ENCODE measurements at regions not wholly inside any gene's neighbourhood (a gene's known extent, or its start where the extent isn't known, plus 50 kb on each side); places are given as distances from the start of the nearest gene placed in this dataset.
A peak's percentile ranks its signal among the peaks of the same experiment; 100 is the strongest.
"Not testable (repeated sequence)": the region's sequence is repeated elsewhere in the genome, so short reads cannot be mapped to it uniquely, and the experiment has no call there.

DNA sequence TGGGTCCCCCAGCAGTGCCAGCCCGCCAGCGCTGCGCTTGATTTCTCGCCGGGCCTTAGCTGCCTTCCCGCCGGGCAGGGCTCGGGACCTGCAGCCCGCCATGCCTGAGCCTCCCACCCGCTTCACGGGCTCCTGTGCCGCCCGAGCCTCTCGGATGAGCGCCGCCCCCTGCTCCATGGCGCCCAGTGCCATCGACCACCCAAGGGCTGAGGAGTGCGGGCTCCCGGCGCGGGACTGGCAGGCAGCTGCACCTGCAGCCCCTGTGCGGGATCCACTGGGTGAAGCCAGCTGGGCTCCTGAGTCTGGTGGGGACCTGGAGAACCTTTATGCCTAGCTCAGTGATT lies 489.8 kb upstream of the ZFP42 start:
- not testable (repeated sequence) for DNase-seq

DNA sequence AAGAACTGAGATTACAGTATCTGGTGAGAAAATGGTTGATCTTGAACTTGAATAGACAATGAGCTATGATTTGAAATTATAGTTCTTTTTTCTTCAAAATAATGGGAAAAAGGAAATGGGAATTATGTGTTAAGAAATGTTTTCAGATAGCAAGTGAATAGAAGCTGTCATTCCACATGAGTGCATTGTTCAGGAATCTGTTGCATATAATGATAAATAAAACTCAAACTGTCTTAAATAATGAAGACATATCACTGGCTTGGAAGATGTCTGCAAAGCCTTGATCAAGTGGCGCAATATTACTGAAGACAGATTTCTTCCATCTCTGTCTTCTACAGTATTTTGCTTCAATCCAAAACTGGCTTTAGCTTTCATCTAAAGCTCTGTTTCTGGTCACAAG lies 479.3 kb upstream of the ZFP42 start:
- no peak for DNase-seq

DNA sequence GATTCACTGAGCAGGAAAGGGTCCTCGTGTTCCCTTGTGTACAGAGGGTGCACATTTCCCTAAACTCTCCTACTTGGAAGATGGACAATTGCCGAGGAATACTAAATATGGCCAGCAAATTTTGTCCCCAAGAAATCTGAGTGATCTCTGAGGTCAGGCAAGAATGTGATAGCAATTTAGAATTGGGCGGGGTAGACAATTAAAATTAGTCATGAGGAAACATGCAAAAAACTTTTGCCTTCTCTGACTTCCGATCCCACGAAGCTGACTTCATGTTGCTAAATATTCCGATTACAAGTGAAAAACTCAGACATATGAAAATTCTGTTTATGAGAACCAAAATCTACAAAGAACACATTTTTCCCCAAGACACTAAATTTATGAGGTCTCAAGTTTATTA lies 453.9 kb upstream of the ZFP42 start:
- no peak for DNase-seq

DNA sequence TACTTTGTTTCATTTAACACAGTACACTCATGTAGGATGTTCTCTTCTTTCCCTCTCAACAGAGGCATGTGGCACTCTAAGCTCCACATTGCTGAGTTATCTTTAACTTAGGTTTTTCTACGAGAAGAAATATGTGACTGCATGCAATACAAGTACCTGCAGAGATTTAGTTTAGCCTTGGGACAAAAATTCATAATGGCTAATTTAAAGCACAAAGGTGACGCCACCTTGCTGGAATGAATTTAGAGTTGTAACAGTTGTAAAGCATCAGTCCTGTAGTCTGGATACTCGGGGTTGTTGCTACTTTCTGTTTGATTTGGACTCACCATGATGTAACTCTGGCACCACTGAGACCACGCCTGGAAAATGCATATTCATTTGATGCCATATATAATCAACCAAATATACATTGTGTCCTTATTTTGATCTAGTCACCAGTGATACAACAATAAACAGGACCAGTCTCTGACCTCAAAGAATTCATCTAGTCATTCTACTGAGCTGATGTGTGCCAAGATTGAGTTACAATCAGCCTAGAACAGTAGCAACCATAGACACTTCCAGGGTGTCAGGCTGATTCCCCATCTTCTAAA lies 451.0 kb upstream of the ZFP42 start:
- DNase-seq = no peak

DNA sequence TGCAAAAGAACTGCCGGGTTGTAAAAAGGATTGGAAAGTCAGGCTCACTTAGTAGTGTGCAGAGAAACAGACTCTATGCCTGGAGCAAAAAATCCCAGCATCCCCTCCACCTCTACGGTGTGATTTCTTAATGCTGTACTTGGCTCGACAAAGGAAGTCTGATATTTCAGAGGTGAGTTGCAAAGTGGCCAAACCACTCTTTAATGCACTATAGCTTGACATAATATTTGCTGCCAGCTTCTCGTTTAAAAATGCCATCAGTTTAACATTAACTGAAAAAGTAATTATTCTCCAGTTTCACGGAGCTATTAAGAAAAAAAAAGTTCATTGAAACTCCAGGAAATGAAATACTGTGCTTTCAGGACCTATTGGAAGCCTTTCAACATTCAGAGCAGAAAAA lies 448.3 kb upstream of the ZFP42 start:
- DNase-seq = no peak

DNA sequence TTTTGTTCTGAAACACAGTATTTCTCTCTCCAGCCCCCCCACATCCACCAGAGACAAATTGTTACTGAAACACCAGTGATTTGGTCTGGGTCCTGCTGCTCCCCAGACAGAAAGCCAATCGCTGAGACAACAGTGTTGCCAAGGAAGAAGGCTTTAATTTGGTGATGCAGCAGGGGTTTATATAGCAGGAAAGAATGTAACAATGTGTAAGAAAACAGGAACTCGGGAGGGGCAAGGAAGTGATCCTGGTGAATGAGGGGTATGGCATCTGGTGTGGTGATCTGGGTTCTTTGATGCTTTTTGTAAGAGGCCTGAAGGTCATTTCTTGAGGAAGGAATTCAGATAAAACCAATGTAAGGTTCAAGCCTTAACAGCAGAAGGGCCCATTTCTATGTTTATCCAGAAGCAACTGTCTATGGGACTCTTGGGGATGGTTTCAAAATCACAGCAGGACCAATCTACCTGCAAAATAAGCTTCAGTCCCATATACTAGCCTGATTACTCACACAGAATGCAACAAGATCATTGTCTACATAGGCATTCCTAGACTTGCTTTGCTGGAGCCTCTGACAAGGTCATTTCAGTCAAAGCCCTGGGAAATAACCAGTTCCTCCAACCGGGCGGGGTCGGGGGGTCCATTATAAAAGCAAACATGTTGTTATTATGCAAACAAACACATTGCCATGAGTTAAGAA lies 445.2 kb upstream of the ZFP42 start:
- DNase-seq = no peak

DNA sequence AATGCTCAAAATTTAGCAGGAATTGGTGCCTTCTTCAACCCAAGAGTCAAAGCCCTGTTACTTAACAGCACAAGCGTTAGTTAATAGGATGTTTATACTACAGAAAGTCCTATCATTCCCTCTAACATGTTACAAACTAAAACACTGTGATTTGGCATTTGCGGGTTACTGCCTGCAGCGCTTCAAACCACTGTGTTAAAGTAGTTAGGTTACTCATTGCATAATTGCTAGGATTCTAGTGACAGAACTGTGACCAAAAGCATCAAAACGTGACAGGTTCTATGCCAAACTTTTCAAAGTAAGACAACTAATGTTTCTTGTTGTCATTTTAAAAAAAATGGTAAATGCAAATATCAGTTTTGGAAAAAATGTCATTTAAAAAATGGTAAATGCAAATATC lies 442.8 kb upstream of the ZFP42 start:
- DNase-seq = no peak

DNA sequence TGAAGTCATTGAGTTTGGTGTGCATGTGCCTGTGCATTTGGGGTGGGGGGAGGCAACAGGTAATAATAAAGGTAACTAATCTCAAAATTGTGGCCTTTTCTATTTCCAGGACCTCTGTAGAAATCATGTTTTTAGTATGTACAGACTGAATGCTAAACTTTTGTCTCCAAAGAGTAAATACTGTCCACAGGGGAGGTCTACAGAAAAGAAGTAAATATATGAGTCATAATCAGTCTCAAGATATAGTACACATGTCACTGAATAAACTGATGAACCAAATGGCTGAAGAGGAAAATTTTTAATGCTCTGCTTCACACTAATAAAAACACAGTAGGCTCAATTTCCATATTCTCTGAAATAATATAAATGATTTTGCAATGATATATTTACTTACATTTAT lies 440.4 kb upstream of the ZFP42 start:
- no peak for DNase-seq

DNA sequence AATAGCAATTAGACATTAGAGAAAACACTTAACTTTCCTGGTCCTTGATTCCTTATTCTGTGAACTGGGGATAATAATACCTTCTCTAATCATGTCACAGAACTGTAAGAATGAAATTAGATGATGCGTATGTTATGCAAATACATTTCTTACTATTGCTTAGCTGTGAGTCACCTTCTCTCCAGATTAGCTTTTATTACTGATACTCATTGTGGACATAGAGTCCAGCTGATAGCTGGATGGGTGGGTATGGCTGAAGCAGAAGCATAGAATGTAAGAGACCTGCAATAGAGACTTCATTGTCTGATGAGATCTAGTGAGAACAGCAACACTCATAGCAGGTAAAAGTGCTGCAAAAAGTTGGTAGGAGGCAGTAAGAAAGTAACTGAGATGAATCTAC lies 437.2 kb upstream of the ZFP42 start:
- no peak for DNase-seq

DNA sequence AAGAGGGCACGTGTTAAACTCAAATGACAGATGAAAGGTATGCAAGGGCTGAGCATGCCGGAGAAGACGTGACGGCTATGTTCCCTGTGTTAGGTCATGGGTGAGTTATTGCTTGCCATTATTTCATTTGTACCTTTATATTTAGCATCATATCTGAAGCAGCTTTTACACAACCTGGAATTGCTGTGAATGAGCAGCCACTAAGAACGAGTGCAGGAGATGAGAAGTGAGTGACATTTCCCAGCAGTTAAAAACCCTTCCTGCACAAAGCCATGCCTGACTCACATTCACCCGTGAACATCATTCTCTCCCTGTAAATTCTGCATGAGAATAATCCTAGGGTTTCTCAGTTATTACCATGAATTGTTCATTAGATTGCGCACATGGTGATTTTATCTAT lies 433.2 kb upstream of the ZFP42 start:
- DNase-seq = no peak

DNA sequence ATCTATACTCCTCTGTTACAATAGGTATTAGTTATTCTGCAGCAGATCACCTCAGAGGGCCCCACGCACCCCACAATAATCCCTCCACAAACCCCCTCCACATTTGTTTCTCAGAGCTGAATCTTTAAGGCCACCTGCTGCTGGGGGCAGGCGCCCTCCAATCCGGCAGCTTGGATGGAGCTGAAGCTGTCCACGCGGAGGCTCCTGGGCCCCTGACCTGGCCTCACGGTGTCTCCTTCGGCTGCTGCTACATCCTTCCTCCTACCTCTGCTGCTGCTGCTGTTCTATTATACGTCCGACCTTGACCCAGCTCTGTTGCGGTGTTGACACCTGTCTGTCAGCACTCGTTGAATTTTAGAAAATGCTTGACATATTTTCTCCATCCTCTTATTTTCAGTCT lies 430.2 kb upstream of the ZFP42 start:
- no peak for DNase-seq

DNA sequence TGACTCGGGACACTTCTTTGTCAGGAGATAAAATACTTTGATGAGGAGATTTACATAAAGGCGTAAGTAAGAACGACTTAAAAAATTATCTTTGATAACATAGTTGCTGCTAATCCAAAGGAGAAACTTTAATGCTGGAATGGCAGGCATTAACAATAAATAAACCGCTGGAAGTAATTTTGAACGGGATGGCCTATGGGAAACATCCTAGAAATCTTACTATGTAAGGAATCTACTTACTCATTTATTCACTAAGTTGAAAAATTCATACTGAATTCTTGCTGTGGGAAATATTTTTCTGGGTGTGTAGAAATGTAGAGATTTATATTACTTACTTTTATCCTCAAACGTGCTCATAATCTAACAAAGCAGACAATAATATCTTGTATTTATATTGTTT lies 425.7 kb upstream of the ZFP42 start:
- no peak for DNase-seq

DNA sequence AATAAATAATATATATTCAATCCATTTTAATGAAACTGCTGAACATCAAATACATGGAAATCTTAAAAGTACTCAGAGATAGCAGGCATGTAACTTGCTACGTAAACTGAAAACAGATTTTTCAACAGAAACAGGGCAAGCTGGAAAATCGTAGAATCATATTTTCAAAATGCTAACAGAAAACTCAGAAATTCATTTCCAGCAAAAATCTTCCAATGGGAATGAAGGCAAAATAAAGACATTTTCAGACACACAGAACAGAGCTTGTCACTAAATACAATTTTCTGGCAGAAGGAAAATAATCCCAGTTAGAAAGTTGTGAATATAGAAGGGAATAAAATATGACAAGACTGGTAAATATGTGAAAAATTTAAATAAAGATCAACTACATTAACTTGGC lies 419.9 kb upstream of the ZFP42 start:
- no peak for DNase-seq

DNA sequence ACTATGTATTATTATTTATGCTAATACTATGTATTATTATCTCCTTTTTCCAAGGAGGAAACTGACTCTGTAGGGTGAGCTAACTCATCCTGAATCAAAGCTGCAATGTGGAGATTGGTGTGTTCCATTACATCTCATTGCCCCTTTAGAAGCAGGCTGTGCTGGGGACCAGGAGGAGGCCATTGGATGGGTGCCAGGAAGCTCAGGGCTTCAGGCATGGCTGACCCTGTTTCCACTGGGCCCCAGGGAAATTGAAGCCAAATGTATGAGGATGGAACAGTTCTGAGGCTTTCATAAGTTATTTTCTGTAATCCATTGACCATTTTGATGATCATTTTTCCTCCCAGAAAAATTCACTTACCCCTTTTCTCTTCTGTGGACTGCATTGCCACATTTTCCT lies 418.8 kb upstream of the ZFP42 start:
- DNase-seq = no peak

DNA sequence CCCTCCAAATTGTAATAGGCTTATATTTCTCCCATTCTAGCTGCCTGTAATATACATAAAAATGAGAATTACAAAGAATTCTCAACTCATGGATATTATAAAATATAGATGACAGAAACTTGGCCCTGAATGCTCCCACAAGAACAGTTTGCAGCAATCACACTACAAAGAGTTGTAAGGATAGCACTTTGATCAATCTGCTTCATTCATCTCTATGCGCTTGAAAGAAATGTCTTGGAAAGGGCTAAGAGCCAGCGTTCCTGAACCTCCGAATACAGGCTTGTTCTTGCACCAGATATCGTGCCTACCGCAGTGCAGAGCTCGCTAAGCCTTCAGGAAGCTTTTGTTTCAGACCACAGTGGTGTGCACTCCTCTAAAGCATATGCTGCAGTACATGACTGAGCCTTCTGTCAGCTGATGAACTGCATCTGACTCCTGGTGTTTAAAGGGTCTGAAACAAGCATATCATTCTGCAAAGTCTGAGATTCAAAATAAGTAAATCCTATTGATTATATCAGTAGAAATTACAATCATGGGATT lies 417.6 kb upstream of the ZFP42 start:
- DNase-seq = no peak

DNA sequence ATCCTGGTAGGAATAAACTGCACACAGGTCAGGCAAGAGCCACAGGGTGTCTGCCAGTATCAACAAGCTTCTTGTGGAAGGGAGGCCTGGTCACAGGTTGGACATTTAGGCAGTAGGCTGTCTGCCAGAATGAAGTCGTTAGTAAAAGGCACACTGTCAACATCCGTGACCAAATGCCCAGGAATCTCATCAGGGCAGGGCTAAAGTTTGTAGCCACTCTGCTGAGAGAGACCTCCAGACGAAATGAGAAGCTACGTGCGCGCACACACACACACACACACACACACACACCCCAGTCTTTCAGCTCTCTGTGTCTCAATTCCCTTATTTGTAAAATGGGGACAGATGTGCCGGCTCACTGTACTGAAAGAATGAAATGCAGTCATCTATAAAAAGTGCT lies 408.7 kb upstream of the ZFP42 start:
- DNase-seq = no peak

DNA sequence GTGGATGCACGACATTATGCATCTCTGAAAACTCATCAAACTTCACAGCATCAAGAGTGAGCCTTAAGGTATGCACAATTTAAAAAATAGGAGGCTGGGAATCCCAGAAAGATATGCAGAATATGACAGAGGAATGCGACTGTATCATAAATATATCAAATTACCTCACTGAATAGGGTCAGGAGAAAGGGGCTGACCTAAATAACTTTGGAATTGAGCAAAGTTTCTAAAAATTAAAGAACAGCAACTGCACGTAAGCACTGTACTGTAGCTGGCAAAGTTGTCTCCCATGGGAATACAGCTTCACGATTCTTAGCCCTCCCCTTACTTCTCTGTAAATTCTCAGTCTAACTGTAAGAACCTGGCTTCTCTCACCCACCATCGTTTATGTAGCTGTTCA lies 397.4 kb upstream of the ZFP42 start:
- no peak for DNase-seq

DNA sequence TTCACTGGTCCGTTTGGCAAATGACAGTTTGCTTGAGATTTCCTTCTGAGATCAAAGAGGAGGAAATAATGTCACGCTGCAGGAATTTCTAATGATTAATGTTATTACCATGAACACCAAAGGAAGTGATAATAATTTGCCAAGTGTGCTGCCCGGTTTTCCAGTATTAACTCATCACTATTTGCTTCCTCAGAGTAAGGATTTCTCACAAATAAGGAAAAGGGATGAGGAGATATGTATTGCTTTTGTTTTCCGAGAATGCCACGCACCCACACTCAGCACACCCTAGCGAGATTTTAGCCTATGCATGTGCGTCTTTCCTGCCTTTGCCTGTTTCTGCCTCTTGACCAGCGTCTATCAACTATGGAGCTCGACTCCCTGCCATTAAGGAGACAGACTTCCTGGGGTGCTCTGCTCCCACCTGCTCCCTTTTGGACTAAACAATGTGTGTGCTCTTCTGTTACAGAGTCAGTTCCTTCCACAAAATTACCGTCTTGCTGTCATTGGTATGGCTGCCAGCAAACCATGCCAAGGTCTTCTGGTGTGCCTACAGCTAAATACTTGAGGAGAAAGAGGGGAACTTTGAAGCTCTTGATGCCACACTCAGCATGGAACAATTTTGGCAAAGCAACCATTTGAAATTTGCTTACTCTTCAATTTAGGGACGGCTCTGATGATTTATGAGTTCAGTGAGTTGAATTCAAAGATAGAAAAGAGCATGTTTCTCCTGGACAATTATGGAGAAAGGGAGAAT lies 393.1 kb upstream of the ZFP42 start:
- no peak for DNase-seq

DNA sequence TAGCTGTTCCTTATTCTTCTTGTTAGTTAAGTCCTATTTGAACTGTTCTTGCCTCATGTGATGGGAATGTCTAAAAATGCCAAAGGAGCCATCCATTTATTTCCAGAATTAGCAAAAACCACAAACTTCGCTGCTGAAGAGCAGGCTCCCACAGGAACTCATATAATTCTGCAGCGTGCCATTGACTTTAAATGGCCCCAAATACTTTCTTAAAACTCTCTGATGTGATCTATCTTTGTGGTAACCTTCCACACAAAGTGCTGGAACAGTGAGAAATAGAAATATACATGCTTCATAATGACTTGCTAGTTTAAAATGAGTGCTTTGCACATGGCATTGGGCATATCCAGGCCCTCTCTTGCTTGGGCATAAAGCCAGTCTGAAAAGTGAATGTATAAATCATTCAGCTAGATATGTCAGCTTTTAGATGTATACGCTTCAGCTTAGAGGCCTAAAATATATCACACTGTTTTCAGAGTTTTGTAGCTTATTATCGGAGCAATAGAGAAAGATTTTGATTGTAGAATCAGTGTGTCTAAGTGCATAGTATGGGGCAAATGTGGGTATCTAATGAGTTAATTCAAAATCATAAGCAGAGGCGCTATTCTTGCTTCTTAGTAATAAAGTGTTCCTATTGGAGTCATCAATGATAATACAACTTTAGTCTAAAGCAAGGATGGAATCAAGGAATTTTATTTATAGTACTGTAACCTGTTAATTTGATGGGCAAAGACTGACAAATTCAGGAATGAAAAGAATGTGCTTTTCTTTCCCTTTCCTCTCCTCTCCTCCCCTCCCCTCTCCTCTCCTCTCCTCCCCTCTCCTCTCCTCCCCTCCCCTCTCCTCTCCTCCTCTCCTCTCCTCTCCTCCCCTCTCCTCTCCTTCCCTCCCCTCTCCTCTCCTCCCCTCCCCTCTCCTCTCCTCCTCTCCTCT lies 392.2 kb upstream of the ZFP42 start:
- DNase-seq = no peak

DNA sequence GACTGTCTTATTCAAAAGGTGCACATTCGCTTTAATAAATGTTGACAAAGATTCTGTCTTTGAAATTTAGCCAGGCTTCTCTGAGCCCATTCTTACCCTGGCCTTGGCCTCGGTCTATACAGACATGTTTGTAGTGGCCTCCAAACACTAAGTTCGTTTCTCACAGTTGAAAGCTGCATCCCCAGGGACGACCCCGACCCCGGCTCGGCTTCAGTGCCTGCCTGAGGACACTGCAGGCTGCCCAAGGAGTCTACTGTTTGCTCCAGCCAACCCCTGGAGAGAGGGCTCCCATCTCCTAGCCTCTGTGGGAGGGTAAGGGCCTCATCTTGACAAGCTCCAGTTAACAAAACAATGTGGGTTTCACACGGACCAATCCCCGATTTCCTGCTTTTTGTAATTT lies 390.6 kb upstream of the ZFP42 start:
- no peak for DNase-seq

DNA sequence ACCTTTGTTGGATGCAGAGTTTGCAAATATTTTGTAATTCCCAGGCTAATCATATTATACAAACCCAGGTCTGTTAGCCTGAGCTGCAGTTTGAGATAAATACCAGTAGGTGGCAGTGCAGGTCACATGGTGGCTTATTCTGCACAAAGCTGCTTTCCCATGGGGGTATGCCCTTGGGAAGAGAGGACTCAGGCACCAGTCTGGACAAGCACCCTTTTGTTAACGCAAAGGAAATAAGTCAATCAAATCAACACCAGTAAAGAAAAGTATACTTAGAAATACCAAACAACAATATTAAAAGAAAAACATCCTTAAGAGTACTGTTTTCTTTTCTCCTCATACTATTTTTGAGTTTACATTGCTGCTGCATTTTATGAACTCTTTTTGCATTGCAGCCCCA lies 389.0 kb upstream of the ZFP42 start:
- DNase-seq = peak; percentile 55

DNA sequence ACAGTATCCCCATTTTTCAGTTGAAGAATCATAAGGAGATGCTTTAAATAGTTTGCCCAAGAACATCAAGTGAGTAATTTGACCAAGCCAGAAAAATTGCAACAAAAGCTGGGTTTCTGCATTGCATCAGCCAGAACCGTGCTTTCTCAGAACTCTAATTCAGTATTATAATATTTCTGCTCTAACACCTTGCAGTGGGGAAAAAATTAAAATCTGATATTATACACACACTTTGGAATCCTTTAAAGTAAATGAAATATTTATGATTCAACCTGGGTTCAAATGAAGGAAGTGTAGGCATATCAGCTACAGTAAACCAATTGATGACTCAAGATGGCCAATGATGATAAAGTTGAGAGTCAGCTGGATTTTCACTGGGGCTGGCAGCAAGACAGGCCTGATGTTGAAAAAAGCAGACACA lies 387.6 kb upstream of the ZFP42 start:
- no peak for DNase-seq

DNA sequence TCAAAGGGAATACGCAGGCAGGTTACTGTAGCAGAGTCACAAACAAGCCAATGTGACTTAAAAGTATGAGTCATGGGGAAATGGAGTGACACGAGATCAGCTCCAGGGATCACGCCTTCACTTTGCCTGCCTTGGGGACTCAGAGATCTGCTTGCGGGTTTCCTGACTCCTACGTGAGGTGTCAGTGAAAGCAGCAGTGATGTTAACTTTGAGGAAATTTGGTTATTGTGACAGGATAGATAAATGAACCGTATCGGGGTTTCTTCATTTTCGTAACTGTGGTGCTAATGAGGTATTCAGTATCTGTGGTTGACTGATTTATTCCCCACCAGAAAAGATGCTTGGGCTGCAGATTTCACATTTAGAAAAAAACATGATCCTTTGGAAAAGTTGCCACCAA lies 383.3 kb upstream of the ZFP42 start:
- DNase-seq = no peak
